ENCODE measurements at regions not wholly inside any gene's neighbourhood (a gene's known extent, or its start where the extent isn't known, plus 50 kb on each side); places are given as distances from the start of the nearest gene placed in this dataset.

- no peaks in the 10 kb centered on the region for H3K4me1 Mint-ChIP-seq
- ChIA-PET POLR2A (no interaction called here), CTCF (no interaction called here)
- H3K27ac Mint-ChIP-seq: no peak overlapping the region
- no peaks in the 10 kb centered on the region for H3K9me3 Mint-ChIP-seq (ENCODE audit: insufficient read depth)
- Histone ChIP-seq H3K4me2 (replicated peaks; ENCODE audit: low read depth, low read length, poor library complexity, severe bottlenecking) (no peak overlapping the region), H2AFZ (ENCODE audit: insufficient read depth, low read depth, low read length, poor library complexity, severe bottlenecking) (no peak overlapping the region), H3K27me3 (replicated peaks in 1 of 4; ENCODE audit: control extremely low read depth in 1 of 4, control insufficient read depth in 3 of 4, insufficient read depth in 4 of 4, low read length in 3 of 4) (no peaks in the 10 kb centered on the region), H3K36me3 (replicated peaks in 1 of 2; ENCODE audit: control extremely low read depth in 1 of 2, control insufficient read depth in 1 of 2, extremely low read depth in 1 of 2, insufficient read depth in 2 of 2, low read length in 1 of 2) (no peaks in the 10 kb centered on the region), H3K27ac (ENCODE audit: low read length in 2 of 2) (no peak overlapping the region), H3K4me1 (ENCODE audit: control insufficient read depth in 2 of 2, insufficient read depth in 2 of 2, low read length in 2 of 2) (no peaks in the 10 kb centered on the region), H4K20me1 (ENCODE audit: control insufficient read depth, insufficient read depth, low read length, poor library complexity, severe bottlenecking) (no peaks in the 10 kb centered on the region), H3K4me3 (ENCODE audit: control extremely low read depth in 1 of 5, extremely low read depth in 1 of 5, insufficient read depth in 1 of 5, low read depth in 2 of 5, low read length in 4 of 5) (no peak overlapping the region), H3K9me3 (ENCODE audit: control extremely low read depth in 1 of 3, control insufficient read depth in 2 of 3, insufficient read depth in 1 of 3, low read length in 2 of 3) (no peaks in the 10 kb centered on the region), H3K9ac (ENCODE audit: low read length) (no peak overlapping the region), H3K79me2 (ENCODE audit: control insufficient read depth, insufficient read depth, low read length) (no peaks in the 10 kb centered on the region)
- H3K4me3 Mint-ChIP-seq: no peak overlapping the region
- intact Hi-C loops (cut with micrococcal nuclease): no loop called here
- no peaks in the 10 kb centered on the region for H3K27me3 Mint-ChIP-seq
- DNase-seq (no peak), ATAC-seq (ENCODE audit: low read depth) (no peak)
- TF ChIP-seq EZH2 (IDR thresholded peaks at IDR 0.05; ENCODE audit: borderline replicate concordance, insufficient read depth, low read depth, low read length, poor library complexity, severe bottlenecking) (no peak), CTCF (IDR thresholded peaks at IDR 0.05) (no peak)
- 87% methylated on average over 3 of the region's 7 CpGs for WGBS (ENCODE audit: insufficient coverage)
Observed at GRCh38 chr9:13786131-13786530, 506.6 kb upstream of the MPDZ start.

DNA sequence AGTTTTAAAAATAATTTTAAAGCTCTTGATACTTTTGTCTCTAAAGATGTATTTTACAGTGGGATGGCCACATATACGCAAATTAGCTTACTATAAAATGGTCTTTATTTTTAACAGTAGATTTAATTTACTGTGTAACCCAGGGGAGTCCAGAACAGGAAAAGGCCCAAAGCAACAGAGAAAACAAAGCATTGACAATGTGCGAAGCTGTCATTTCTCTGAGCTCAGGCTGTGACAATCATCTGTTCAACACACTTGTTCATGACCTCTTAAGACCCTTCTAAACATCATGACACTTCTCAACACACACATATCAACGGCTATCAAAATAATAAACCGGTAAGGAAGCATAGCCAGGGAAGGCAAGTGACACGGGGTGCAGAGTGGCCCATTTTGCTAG lies 499.6 kb upstream of the MPDZ start:
- no peaks in the 10 kb centered on the region for H3K9me3 ChIP-seq (ENCODE audit: control extremely low read depth in 1 of 3, control insufficient read depth in 2 of 3, insufficient read depth in 1 of 3, low read length in 2 of 3)
- Mint-ChIP-seq H3K27ac (no peak overlapping the region), H3K9me3 (ENCODE audit: insufficient read depth) (no peaks in the 10 kb centered on the region), H3K27me3 (no peaks in the 10 kb centered on the region), H3K4me1 (no peaks in the 10 kb centered on the region), H3K4me3 (no peak overlapping the region)
- ATAC-seq (ENCODE audit: low read depth) (no peak), DNase-seq (no peak)
- TF ChIP-seq CTCF (IDR thresholded peaks at IDR 0.05) (no peak), EZH2 (IDR thresholded peaks at IDR 0.05; ENCODE audit: borderline replicate concordance, insufficient read depth, low read depth, low read length, poor library complexity, severe bottlenecking) (no peak)
- no peaks in the 10 kb centered on the region for H3K4me1 ChIP-seq (ENCODE audit: control insufficient read depth in 2 of 2, insufficient read depth in 2 of 2, low read length in 2 of 2)
- H3K4me2 ChIP-seq (replicated peaks; ENCODE audit: low read depth, low read length, poor library complexity, severe bottlenecking): no peak overlapping the region
- WGBS (ENCODE audit: insufficient coverage): 89% methylated on average over 3 of the region's 5 CpGs
- intact Hi-C loops (cut with micrococcal nuclease): no loop called here
- H3K36me3 ChIP-seq (replicated peaks in 1 of 2; ENCODE audit: control extremely low read depth in 1 of 2, control insufficient read depth in 1 of 2, extremely low read depth in 1 of 2, insufficient read depth in 2 of 2, low read length in 1 of 2): no peaks in the 10 kb centered on the region
- H2AFZ ChIP-seq (ENCODE audit: insufficient read depth, low read depth, low read length, poor library complexity, severe bottlenecking): no peak overlapping the region
- H3K27me3 ChIP-seq (replicated peaks in 1 of 4; ENCODE audit: control extremely low read depth in 1 of 4, control insufficient read depth in 3 of 4, insufficient read depth in 4 of 4, low read length in 3 of 4): no peaks in the 10 kb centered on the region
- no peak overlapping the region for H3K4me3 ChIP-seq (ENCODE audit: control extremely low read depth in 1 of 5, extremely low read depth in 1 of 5, insufficient read depth in 1 of 5, low read depth in 2 of 5, low read length in 4 of 5)
- ChIA-PET POLR2A (no interaction called here), CTCF (no interaction called here)
- no peak overlapping the region for H3K9ac ChIP-seq (ENCODE audit: low read length)
- no peaks in the 10 kb centered on the region for H3K79me2 ChIP-seq (ENCODE audit: control insufficient read depth, insufficient read depth, low read length)
- H4K20me1 ChIP-seq (ENCODE audit: control insufficient read depth, insufficient read depth, low read length, poor library complexity, severe bottlenecking): no peaks in the 10 kb centered on the region
- no peak overlapping the region for H3K27ac ChIP-seq (ENCODE audit: low read length in 2 of 2)

All from B cell (primary cell).